HEK293 (cell line): ENCODE measurements at regions not wholly inside any gene's neighbourhood (a gene's known extent, or its start where the extent isn't known, plus 50 kb on each side); places are given as distances from the start of the nearest gene placed in this dataset.
A peak's percentile ranks its signal among the peaks of the same experiment; 100 is the strongest.

Source experiments
- CTCF ChIA-PET: fragments of 350-600 bp; formaldehyde crosslinking; extraction: SDS; loops from one replicate; lab custom pipeline; 2021; ENCODE audit warnings: antibody characterized with exemption; lab: Yijun Ruan, JAX
- POLR2A ChIA-PET: fragments of 300-600 bp; formaldehyde crosslinking; extraction: SDS; loops from one replicate; lab custom pipeline; 2020; ENCODE audit warnings: antibody characterized with exemption, inconsistent platforms; lab: Yijun Ruan, JAX
- H3K27ac ChIP-seq: fragments of 200-500 bp; sonication (Bioruptor generic); 2 replicates; pipeline ENCODE4 v1.5.1; 2014; ENCODE audit warnings: low read depth, low read length, control low read depth, inconsistent platforms; ENCODE audit errors: extremely low read depth
- H3K36me3 ChIP-seq, 2 experiments: fragments of 200-500 bp in 1 of 2; sonication (Bioruptor generic) in 1 of 2; 1 replicate in 1 of 2; 2 replicates in 1 of 2; pipeline ENCODE4 v1.5.1; 2014 to 2017; ENCODE audit warnings: inconsistent platforms in 2 of 2, low read length in 2 of 2; ENCODE audit not compliant: control insufficient read depth in 2 of 2, insufficient read depth in 1 of 2
- H3K4me1 ChIP-seq: fragments of 200-500 bp; sonication (Bioruptor generic); 2 replicates; pipeline ENCODE4 v1.5.1; 2014; ENCODE audit warnings: mild to moderate bottlenecking, low read length, inconsistent platforms; ENCODE audit not compliant: control insufficient read depth, insufficient read depth
- H3K4me3 ChIP-seq: 2 replicates; pipeline ENCODE4 v1.5.1; 2011; ENCODE audit warnings: low read depth, mild to moderate bottlenecking, control low read depth, low read length, moderate library complexity
- H3K9me3 ChIP-seq: fragments of 200-500 bp; sonication (Bioruptor generic); 2 replicates; pipeline ENCODE4 v1.5.1; 2014; ENCODE audit warnings: low read depth, low read length, inconsistent platforms; ENCODE audit not compliant: control insufficient read depth, insufficient read depth
- EGR2 ChIP-seq: fragments of 450-650 bp; formaldehyde crosslinking; IDR thresholded peaks from 2 replicates; pipeline ENCODE4 v1.5.1; 2016; ENCODE audit warnings: low read depth, missing biosample characterization, missing genetic modification characterization
- GLIS1 ChIP-seq: fragments of 450-650 bp; formaldehyde crosslinking; IDR thresholded peaks from 2 replicates; pipeline ENCODE4 v1.5.1; 2016; ENCODE audit warnings: missing biosample characterization, missing genetic modification characterization
- HIC1 ChIP-seq: fragments of 450-650 bp; formaldehyde crosslinking; IDR thresholded peaks from 2 replicates; pipeline ENCODE4 v1.5.1; 2016; ENCODE audit warnings: missing biosample characterization, missing genetic modification characterization
- KLF9 ChIP-seq: fragments of 450-650 bp; formaldehyde crosslinking; IDR thresholded peaks from 2 replicates; pipeline ENCODE4 v1.5.1; 2016; ENCODE audit warnings: missing biosample characterization, missing genetic modification characterization, low read depth
- MZF1 ChIP-seq: fragments of 450-650 bp; formaldehyde crosslinking; IDR thresholded peaks from 2 replicates; pipeline ENCODE4 v1.5.1; 2017; ENCODE audit warnings: missing biosample characterization, missing genetic modification characterization, borderline replicate concordance
- TCF7L2 ChIP-seq: IDR thresholded peaks from 2 replicates; pipeline ENCODE4 v1.6.1; 2011; ENCODE audit warnings: low read depth, mild to moderate bottlenecking, inconsistent platforms, low read length, moderate library complexity, borderline replicate concordance
- ZFHX2 ChIP-seq: fragments of 450-650 bp; formaldehyde crosslinking; conservative IDR thresholded peaks from 2 replicates; pipeline ENCODE4 v1.5.1; 2016; ENCODE audit warnings: missing biosample characterization, missing genetic modification characterization
- ZFP37 ChIP-seq: fragments of 450-650 bp; formaldehyde crosslinking; IDR thresholded peaks from 2 replicates; pipeline ENCODE4 v1.5.1; 2016; ENCODE audit warnings: missing biosample characterization, missing genetic modification characterization
- ZNF133 ChIP-seq: fragments of 450-650 bp; formaldehyde crosslinking; IDR thresholded peaks from 2 replicates; pipeline ENCODE4 v1.5.1; 2016; ENCODE audit warnings: missing biosample characterization, missing genetic modification characterization
- ZNF202 ChIP-seq: fragments of 450-650 bp; formaldehyde crosslinking; IDR thresholded peaks from 2 replicates; pipeline ENCODE4 v1.5.1; 2016; ENCODE audit warnings: missing biosample characterization, missing genetic modification characterization, borderline replicate concordance
- ZNF280C ChIP-seq: fragments of 450-650 bp; formaldehyde crosslinking; IDR thresholded peaks from 2 replicates; pipeline ENCODE4 v1.5.1; 2016; ENCODE audit warnings: missing biosample characterization, missing genetic modification characterization
- ZNF292 ChIP-seq: fragments of 450-650 bp; formaldehyde crosslinking; IDR thresholded peaks from 2 replicates; pipeline ENCODE4 v1.5.1; 2016; ENCODE audit warnings: low read depth, missing biosample characterization, missing genetic modification characterization, borderline replicate concordance
- ZNF510 ChIP-seq: fragments of 450-650 bp; formaldehyde crosslinking; IDR thresholded peaks from 2 replicates; pipeline ENCODE4 v1.5.1; 2018; ENCODE audit warnings: mild to moderate bottlenecking, missing genetic modification characterization, missing biosample characterization; ENCODE audit not compliant: insufficient replicate concordance
- ZNF521 ChIP-seq: fragments of 450-650 bp; formaldehyde crosslinking; IDR thresholded peaks from 2 replicates; pipeline ENCODE4 v1.5.1; 2017; ENCODE audit warnings: missing biosample characterization, mild to moderate bottlenecking, missing genetic modification characterization
- ZNF529 ChIP-seq: fragments of 450-650 bp; formaldehyde crosslinking; IDR thresholded peaks from 2 replicates; pipeline ENCODE4 v1.5.1; 2017; ENCODE audit warnings: missing genetic modification characterization, missing biosample characterization; ENCODE audit not compliant: insufficient replicate concordance
- ZNF548 ChIP-seq: fragments of 450-650 bp; formaldehyde crosslinking; IDR thresholded peaks from 2 replicates; pipeline ENCODE4 v1.5.1; 2016; ENCODE audit warnings: missing biosample characterization, missing genetic modification characterization
- ZNF560 ChIP-seq: fragments of 450-650 bp; formaldehyde crosslinking; IDR thresholded peaks from 2 replicates; pipeline ENCODE4 v1.5.1; 2017; ENCODE audit warnings: missing biosample characterization, missing genetic modification characterization, borderline replicate concordance
- ZNF600 ChIP-seq: fragments of 450-650 bp; formaldehyde crosslinking; IDR thresholded peaks from 2 replicates; pipeline ENCODE4 v1.5.1; 2016; ENCODE audit warnings: missing biosample characterization, missing genetic modification characterization
- ZNF629 ChIP-seq: fragments of 450-650 bp; formaldehyde crosslinking; IDR thresholded peaks from 2 replicates; pipeline ENCODE4 v1.5.1; 2017; ENCODE audit warnings: missing biosample characterization, missing genetic modification characterization
- ZNF664 ChIP-seq: fragments of 450-650 bp; formaldehyde crosslinking; IDR thresholded peaks from 2 replicates; pipeline ENCODE4 v1.5.1; 2016; ENCODE audit warnings: missing biosample characterization, missing genetic modification characterization
- ZSCAN16 ChIP-seq: fragments of 450-650 bp; formaldehyde crosslinking; IDR thresholded peaks from 2 replicates; pipeline ENCODE4 v1.5.1; 2016; ENCODE audit warnings: missing biosample characterization, missing genetic modification characterization
- ZSCAN23 ChIP-seq: fragments of 450-650 bp; formaldehyde crosslinking; IDR thresholded peaks from 2 replicates; pipeline ENCODE4 v1.5.1; 2016; ENCODE audit warnings: missing biosample characterization, missing genetic modification characterization
- TF ChIP-seq, protein P1 (sequence below): fragments of 450-650 bp; formaldehyde crosslinking; IDR thresholded peaks from 2 replicates; pipeline ENCODE4 v1.5.1; 2017; ENCODE audit warnings: missing biosample characterization, mild to moderate bottlenecking, missing genetic modification characterization, moderate library complexity

DNA sequence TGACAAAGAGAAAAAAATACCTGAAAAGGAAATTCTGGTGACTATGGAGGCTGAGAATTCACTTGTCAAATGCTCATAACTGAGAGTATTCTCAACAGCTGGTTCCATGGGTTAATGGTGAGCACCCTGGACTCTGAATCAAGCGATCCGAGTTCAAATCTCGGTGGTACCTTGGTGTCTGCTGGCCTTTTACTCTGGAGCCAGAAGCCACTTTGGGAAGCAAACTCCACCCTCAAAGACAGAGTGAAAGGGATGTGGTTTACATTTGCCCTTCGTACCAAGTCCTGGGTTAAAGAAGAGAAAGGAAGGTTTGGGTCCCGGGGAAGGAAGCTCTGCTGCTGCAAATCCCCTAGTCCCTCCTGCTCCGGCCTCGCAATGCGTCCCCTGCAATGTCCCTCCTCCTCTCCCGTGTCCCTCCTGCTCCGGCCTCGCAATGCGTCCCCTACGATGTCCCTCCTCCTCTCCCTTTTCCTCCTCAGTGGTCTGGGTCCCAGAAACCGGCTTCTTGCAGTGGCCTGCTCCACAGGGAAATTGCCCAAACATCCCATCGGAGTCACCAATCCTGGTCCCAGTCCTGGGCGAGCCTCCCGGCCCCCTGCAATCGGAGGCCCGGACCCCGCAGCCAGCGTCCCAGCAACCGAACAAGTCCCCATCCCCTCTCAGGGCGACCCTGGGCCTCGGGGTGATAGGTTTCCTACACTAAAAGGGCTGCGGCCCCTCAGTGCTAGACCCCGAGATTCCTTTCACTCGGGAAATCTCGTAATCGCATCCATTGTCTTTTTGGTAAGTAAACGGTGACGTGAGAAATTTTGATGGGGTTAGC, 129.4 kb downstream of the PPIAL4G start (continued):
- TF ChIP-seq ZNF529 (tag by site-specific recombination) (no peak), HIC1 (tag by site-specific recombination) (0 out of 2 replicates have a peak, but pooled peaks have one; percentile 14), MZF1 (tag by site-specific recombination) (peak; percentile 88), GLIS1 (tag by site-specific recombination) (0 out of 2 replicates have a peak, but pooled peaks have one; percentile 18), ZNF521 (tag by site-specific recombination) (no peak), ZNF548 (tag by site-specific recombination) (no peak), ZNF292 (tag by site-specific recombination) (no peak), ZNF600 (tag by site-specific recombination) (0 out of 2 replicates have a peak, but pooled peaks have one; percentile 18), ZNF280C (tag by site-specific recombination) (no peak), ZNF560 (tag by site-specific recombination) (no peak)
- TF ChIP-seq, protein P1, sequence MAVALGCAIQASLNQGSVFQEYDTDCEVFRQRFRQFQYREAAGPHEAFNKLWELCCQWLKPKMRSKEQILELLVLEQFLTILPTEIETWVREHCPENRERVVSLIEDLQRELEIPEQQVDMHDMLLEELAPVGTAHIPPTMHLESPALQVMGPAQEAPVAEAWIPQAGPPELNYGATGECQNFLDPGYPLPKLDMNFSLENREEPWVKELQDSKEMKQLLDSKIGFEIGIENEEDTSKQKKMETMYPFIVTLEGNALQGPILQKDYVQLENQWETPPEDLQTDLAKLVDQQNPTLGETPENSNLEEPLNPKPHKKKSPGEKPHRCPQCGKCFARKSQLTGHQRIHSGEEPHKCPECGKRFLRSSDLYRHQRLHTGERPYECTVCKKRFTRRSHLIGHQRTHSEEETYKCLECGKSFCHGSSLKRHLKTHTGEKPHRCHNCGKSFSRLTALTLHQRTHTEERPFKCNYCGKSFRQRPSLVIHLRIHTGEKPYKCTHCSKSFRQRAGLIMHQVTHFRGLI (tag by site-specific recombination) = no peak

DNA sequence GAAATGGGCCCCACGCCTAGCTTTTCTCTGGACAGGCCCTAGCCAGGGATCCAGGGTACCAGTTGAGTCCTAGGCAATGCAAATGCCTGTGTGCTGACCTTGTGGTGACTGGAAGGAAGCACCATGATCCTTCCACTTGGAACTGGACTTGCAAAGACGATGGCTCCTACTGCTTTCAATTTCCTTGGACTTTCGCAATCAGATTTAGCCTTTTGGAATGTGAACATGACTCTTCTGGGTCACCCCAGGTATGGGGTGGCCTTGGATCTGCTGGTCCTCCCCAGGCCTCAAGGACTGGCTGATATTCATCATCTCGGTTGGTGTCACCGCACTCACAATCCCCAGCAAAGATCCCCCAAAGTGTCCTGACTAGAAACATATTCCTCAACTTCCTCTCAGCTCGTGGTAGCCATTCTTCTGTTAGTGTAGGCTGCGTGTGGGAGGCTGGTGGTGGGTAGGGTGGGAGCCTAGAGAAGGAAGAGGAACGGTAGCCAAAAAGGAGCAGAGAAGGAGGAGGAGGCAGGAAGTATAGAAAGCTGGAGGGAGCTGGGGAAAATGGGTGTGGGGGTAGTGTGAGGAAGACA, 130.5 kb downstream of the PPIAL4G start:
- ChIA-PET CTCF (no interaction called here), POLR2A (interaction anchor here (0.6 kb wide), 1 partner anchor 19 kb away, joined by 3 read pairs; no protein-coding TSS in a partner anchor)
- Histone ChIP-seq H3K27ac (no peak overlapping the region), H3K4me3 (no peak overlapping the region), H3K36me3 (no peaks in the 10 kb centered on the region), H3K9me3 (no peaks in the 10 kb centered on the region), H3K4me1 (no peaks in the 10 kb centered on the region)
- TF ChIP-seq EGR2 (tag by site-specific recombination) = peak; percentile 88
- no peak for TF ChIP-seq ZNF133 (tag by site-specific recombination)
- peak; percentile 84 for TF ChIP-seq ZFHX2 (tag by site-specific recombination)
- no peak for TF ChIP-seq ZNF202

DNA sequence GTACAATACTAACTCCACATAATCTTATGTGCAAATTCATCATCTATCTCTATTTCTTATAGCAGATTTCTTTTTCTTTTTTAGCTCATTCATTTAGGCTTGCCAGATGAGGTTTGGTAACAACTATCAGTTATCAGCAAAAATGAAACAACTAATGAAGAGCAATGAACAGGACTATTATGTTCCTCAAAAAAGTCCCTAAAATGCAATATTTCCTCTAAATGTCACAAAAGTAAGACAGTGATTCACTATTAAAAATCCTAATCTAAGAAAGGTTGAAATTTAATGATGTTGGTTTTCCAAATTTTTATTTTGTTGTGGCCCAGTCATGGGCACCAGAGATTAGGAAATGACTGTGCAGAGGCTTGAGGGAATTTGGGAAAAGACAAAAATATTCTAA, 135.3 kb downstream of the PPIAL4G start:
- H3K27ac ChIP-seq = no peak overlapping the region
- H3K4me1 ChIP-seq = no peaks in the 10 kb centered on the region
- CTCF ChIA-PET = interaction anchor here (0.7 to 3.5 kb wide), 3 partner anchors 11 to 26 kb away, joined by 3 to 16 read pairs (median 4); no protein-coding TSS in a partner anchor
- POLR2A ChIA-PET = interaction anchor here (0.7 kb wide), 1 partner anchor 84 kb away, joined by 4 read pairs; no protein-coding TSS in a partner anchor
- no peaks in the 10 kb centered on the region for H3K36me3 ChIP-seq
- H3K9me3 ChIP-seq = no peaks in the 10 kb centered on the region
- H3K4me3 ChIP-seq = no peak overlapping the region
- TF ChIP-seq TCF7L2 (no peak), KLF9 (no peak), ZNF510 (tag by site-specific recombination) (no peak), ZNF629 (tag by site-specific recombination) (no peak), HIC1 (tag by site-specific recombination) (no peak), ZSCAN16 (tag by site-specific recombination) (no peak), ZFP37 (tag by site-specific recombination) (no peak), ZSCAN23 (tag by site-specific recombination) (no peak), MZF1 (tag by site-specific recombination) (no peak), ZNF664 (no peak)
